ENCODE measurements at regions not wholly inside any gene's neighbourhood (a gene's known extent, or its start where the extent isn't known, plus 50 kb on each side); places are given as distances from the start of the nearest gene placed in this dataset.

- no peak overlapping the region for H3K4me3 ChIP-seq
- no peaks in the 10 kb centered on the region for H3K9me2 ChIP-seq (ENCODE audit: insufficient read depth)
- H3F3A ChIP-seq (replicated peaks; ENCODE audit: low read depth): no peaks in the 10 kb centered on the region
- no peak overlapping the region for H3K27ac ChIP-seq (ENCODE audit: low read depth)
- no peaks in the 10 kb centered on the region for H3K79me2 ChIP-seq (replicated peaks; ENCODE audit: insufficient read depth)
- H3K4me1 ChIP-seq (ENCODE audit: insufficient read depth): no peaks in the 10 kb centered on the region
- H2AFZ ChIP-seq: no peak overlapping the region
- no peak overlapping the region for H3K4me2 ChIP-seq
- no peak overlapping the region for H3K4me3 Mint-ChIP-seq
- no peak for TF ChIP-seq CREB1 (CRISPR knock-in tag; IDR thresholded peaks at IDR 0.05; ENCODE audit: low read depth)
- TF ChIP-seq JUNB (IDR thresholded peaks at IDR 0.05; ENCODE audit: unreplicated experiment): no peak
- no peak for TF ChIP-seq ZNF462 (CRISPR knock-in tag; IDR thresholded peaks at IDR 0.05)
- no peak for TF ChIP-seq ZNF331 (CRISPR knock-in tag; IDR thresholded peaks at IDR 0.05; ENCODE audit: low read depth)
- H3K4me1 Mint-ChIP-seq: no peaks in the 10 kb centered on the region
- H3K36me3 Mint-ChIP-seq (ENCODE audit: low read depth): peaks cover 64% of the 10 kb centered on the region
- H3K9me3 Mint-ChIP-seq: no peaks in the 10 kb centered on the region; the same call in none of the 3 replicates
- no peaks in the 10 kb centered on the region for H4K20me1 ChIP-seq (replicated peaks; ENCODE audit: insufficient read depth)
- H3K36me3 ChIP-seq (ENCODE audit: insufficient read depth): no peaks in the 10 kb centered on the region; the same call in 1 of the 2 replicates
- DNase-seq (ENCODE audit: low spot score): no peak
- H3K27ac Mint-ChIP-seq: no peak overlapping the region
- no peak for ATAC-seq
- H3K27me3 Mint-ChIP-seq (ENCODE audit: insufficient read depth, low read depth, poor library complexity): peaks cover 15% of the 10 kb centered on the region
- H3K27me3 ChIP-seq (ENCODE audit: insufficient read depth): no peaks in the 10 kb centered on the region
Measured at GRCh38 chr7:157475095-157475494, 138.3 kb downstream of the DNAJB6 start.

- H3K4me3 Mint-ChIP-seq: no peak overlapping the region
- Histone ChIP-seq H2AFZ (no peak overlapping the region), H3F3A (replicated peaks; ENCODE audit: low read depth) (no peaks in the 10 kb centered on the region), H3K4me1 (ENCODE audit: insufficient read depth) (no peaks in the 10 kb centered on the region), H3K79me2 (replicated peaks; ENCODE audit: insufficient read depth) (no peaks in the 10 kb centered on the region), H3K36me3 (ENCODE audit: insufficient read depth) (no peaks in the 10 kb centered on the region; the same call in 1 of the 2 replicates), H4K20me1 (replicated peaks; ENCODE audit: insufficient read depth) (no peaks in the 10 kb centered on the region), H3K4me3 (no peak overlapping the region), H3K27me3 (ENCODE audit: insufficient read depth) (no peaks in the 10 kb centered on the region), H3K27ac (ENCODE audit: low read depth) (no peak overlapping the region), H3K9me2 (ENCODE audit: insufficient read depth) (no peaks in the 10 kb centered on the region), H3K4me2 (no peak overlapping the region)
- H3K27ac Mint-ChIP-seq: no peak overlapping the region
- DNase-seq (ENCODE audit: low spot score) (no peak), ATAC-seq (no peak)
- TF ChIP-seq CREB1 (CRISPR knock-in tag; IDR thresholded peaks at IDR 0.05; ENCODE audit: low read depth): no peak
- no peak for TF ChIP-seq EZH2phosphoT487 (IDR thresholded peaks at IDR 0.05; ENCODE audit: unreplicated experiment)
- no peak for TF ChIP-seq REST (IDR thresholded peaks at IDR 0.05; ENCODE audit: unreplicated experiment)
- no peak for TF ChIP-seq CTCF (conservative IDR thresholded peaks at IDR 0.05; ENCODE audit: low read depth in 2 of 2)
- no peaks in the 10 kb centered on the region for H3K4me1 Mint-ChIP-seq
- no peaks in the 10 kb centered on the region; the same call in none of the 3 replicates for H3K9me3 Mint-ChIP-seq
- peaks cover 14% of the 10 kb centered on the region for H3K27me3 Mint-ChIP-seq (ENCODE audit: insufficient read depth, low read depth, poor library complexity)
- H3K36me3 Mint-ChIP-seq (ENCODE audit: low read depth): peaks cover 66% of the 10 kb centered on the region
Measured at GRCh38 chr7:157475601-157476000, 138.8 kb downstream of the DNAJB6 start.

Data from GM23338 (cell line).